Endothelial cell of umbilical vein (primary cell): ENCODE measurements at regions not wholly inside any gene's neighbourhood (a gene's known extent, or its start where the extent isn't known, plus 50 kb on each side); places are given as distances from the start of the nearest gene placed in this dataset.

ENCODE experiments used
- BruUV-seq: library from RNA; stranded (reverse); fragments of 400-500 nt; replicated peaks from 2 replicates; lab custom pipeline; 2021; lab: Mats Ljungman, UMichigan
- CTCF ChIA-PET: fragments of 300-600, 350-600 bp; sonication (Branson Sonifier 250); formaldehyde crosslinking; loops from one replicate; lab custom pipeline; 2021; ENCODE audit warnings: antibody characterized with exemption, inconsistent platforms; lab: Charles Lee
- POLR2A ChIA-PET: fragments of 300-600, 350-600 bp; sonication (Branson Sonifier 250); formaldehyde crosslinking; loops from one replicate; lab custom pipeline; 2021; ENCODE audit warnings: antibody characterized with exemption, inconsistent platforms; lab: Charles Lee
- DNase-seq: peaks from one replicate; pipeline ENCODE4 v3.0.0-alpha.2; 2011; ENCODE audit warnings: low read depth, low spot score
- FAIRE-seq: peaks from 2 replicates; lab custom pipeline; 2011; peaks lifted over from hg19 to GRCh38; lab: Jason Lieb, UNC
- H2AFZ ChIP-seq: 2 replicates; pipeline ENCODE4 v1.6.0; 2012; ENCODE audit warnings: low read depth, low read length, control low read depth, inconsistent platforms
- H3K27ac ChIP-seq: 2 replicates; pipeline ENCODE4 v1.5.1; 2011; ENCODE audit warnings: low read depth, mild to moderate bottlenecking, control low read depth, low read length, moderate library complexity; ENCODE audit not compliant: insufficient read depth
- H3K27me3 ChIP-seq, 2 experiments: 2 replicates each; pipeline versions ENCODE4 v1.6.0 to v1.6.1; 2011; ENCODE audit warnings: low read length in 2 of 2, mixed read lengths in 1 of 2; ENCODE audit not compliant: control insufficient read depth in 2 of 2, insufficient read depth in 2 of 2
- H3K36me3 ChIP-seq, 2 experiments: 2 replicates in 1 of 2; 3 replicates in 1 of 2; pipeline ENCODE4 v1.5.1; 2011; ENCODE audit warnings: low read length in 2 of 2, mild to moderate bottlenecking in 1 of 2, moderate library complexity in 1 of 2; ENCODE audit not compliant: control insufficient read depth in 2 of 2, insufficient read depth in 2 of 2; ENCODE audit errors: extremely low read depth in 1 of 2
- H3K4me1 ChIP-seq: 3 replicates; pipeline ENCODE4 v1.5.1; 2011; ENCODE audit warnings: mild to moderate bottlenecking, low read length; ENCODE audit not compliant: control insufficient read depth, insufficient read depth; ENCODE audit errors: extremely low read depth
- H3K4me2 ChIP-seq: 2 replicates; pipeline ENCODE4 v1.6.1; 2011; ENCODE audit warnings: low read length, control low read depth, mixed read lengths; ENCODE audit not compliant: insufficient read depth
- H3K4me3 ChIP-seq, 3 experiments: fragments of 200-600 bp in 1 of 3; sonication (generic), shearing (Covaris generic) in 1 of 3; replicated peaks in 1 of 3; 2 replicates each; pipeline ENCODE4 v1.5.1; 2011 to 2016; ENCODE audit warnings: control low read depth in 3 of 3, low read length in 3 of 3, mild to moderate bottlenecking in 2 of 3, inconsistent platforms in 1 of 3, low read depth in 1 of 3, moderate library complexity in 1 of 3; ENCODE audit not compliant: insufficient read depth in 1 of 3
- H3K79me2 ChIP-seq: 2 replicates; pipeline ENCODE4 v1.6.0; 2012; ENCODE audit warnings: low read length, inconsistent platforms; ENCODE audit not compliant: control insufficient read depth, insufficient read depth
- H3K9ac ChIP-seq: replicated peaks from 2 replicates; pipeline ENCODE3; 2011; ENCODE audit warnings: low read length, control low read depth; ENCODE audit not compliant: insufficient read depth; ENCODE audit errors: extremely low read depth
- H3K9me1 ChIP-seq: replicated peaks from 3 replicates; pipeline ENCODE4 v1.6.0; 2011; ENCODE audit warnings: mild to moderate bottlenecking, low read length; ENCODE audit not compliant: control insufficient read depth, insufficient read depth; ENCODE audit errors: extremely low read depth
- H3K9me3 ChIP-seq: replicated peaks from 2 replicates; pipeline ENCODE4 v1.5.1; 2012; ENCODE audit warnings: low read length, inconsistent platforms; ENCODE audit not compliant: control insufficient read depth, insufficient read depth
- H4K20me1 ChIP-seq: replicated peaks from 2 replicates; pipeline ENCODE3; 2011; ENCODE audit warnings: mild to moderate bottlenecking, low read length; ENCODE audit not compliant: control insufficient read depth, insufficient read depth; ENCODE audit errors: extremely low read depth
- CTCF ChIP-seq, 2 donors: IDR thresholded peaks; 1 replicate in 1 of 2; 2 replicates in 1 of 2; pipeline ENCODE4 v1.5.1; 2011; ENCODE audit warnings: low read length in 2 of 2, mild to moderate bottlenecking in 2 of 2, moderate library complexity in 2 of 2, control low read depth in 1 of 2, inconsistent platforms in 1 of 2, low read depth in 1 of 2; ENCODE audit not compliant: insufficient read depth in 1 of 2; ENCODE audit errors: extremely low read depth in 1 of 2
- EZH2 ChIP-seq: IDR thresholded peaks from 2 replicates; pipeline ENCODE4 v1.6.1; 2012; ENCODE audit warnings: borderline replicate concordance, low read depth, mild to moderate bottlenecking, moderate library complexity, low read length, inconsistent platforms; ENCODE audit not compliant: severe bottlenecking
- FOS ChIP-seq: IDR thresholded peaks from 2 replicates; pipeline ENCODE4 v1.6.1; 2011; ENCODE audit warnings: mild to moderate bottlenecking, low read length, moderate library complexity, borderline replicate concordance; ENCODE audit not compliant: insufficient read depth
- GATA2 ChIP-seq: IDR thresholded peaks from 2 replicates; pipeline ENCODE4 v1.7.0; 2011; ENCODE audit warnings: low read depth, mild to moderate bottlenecking, moderate library complexity, mixed read lengths, low read length; ENCODE audit not compliant: insufficient read length, insufficient read depth
- JUN ChIP-seq: IDR thresholded peaks from 2 replicates; pipeline ENCODE4 v1.6.1; 2011; ENCODE audit warnings: borderline replicate concordance, low read depth; ENCODE audit not compliant: insufficient read length, insufficient read depth
- MYC ChIP-seq: IDR thresholded peaks from one replicate; pipeline ENCODE4 v1.6.1; 2011; ENCODE audit warnings: mild to moderate bottlenecking, low read depth, low read length
- POLR2A ChIP-seq: IDR thresholded peaks from 2 replicates; pipeline ENCODE4 v1.6.1; 2012; ENCODE audit warnings: low read depth, mild to moderate bottlenecking, control low read depth, low read length
- POLR2AphosphoS5 ChIP-seq: IDR thresholded peaks from 2 replicates; pipeline ENCODE4 v1.6.1; 2012; ENCODE audit warnings: low read depth, mild to moderate bottlenecking, control low read depth, low read length, moderate library complexity; ENCODE audit not compliant: insufficient read depth
- dilution Hi-C: fragments of 300-500 bp; cut with MboI; formaldehyde crosslinking; loops from one replicate; pipeline ENCODE4 v1.15.0; 2019; ENCODE audit warnings: low sequenced_read_pairs; ENCODE audit not compliant: extremely low pct_ligation_motif_present
- intact Hi-C: fragments of 100-400 bp; cut with micrococcal nuclease; formaldehyde crosslinking; loops from one replicate; pipeline ENCODE4 v1.10.0; 2022
- TF ChIP-seq, protein P1 (sequence below): IDR thresholded peaks from 2 replicates; pipeline ENCODE4 v1.6.1; 2011; ENCODE audit not compliant: insufficient read depth, insufficient read length

- H3K4me3 ChIP-seq, result no peak overlapping the region
- intact Hi-C loops (no loop called here), dilution Hi-C loops (no loop called here)
- POLR2A ChIA-PET, result no interaction called here
- CTCF ChIA-PET, result no interaction called here
- no peak overlapping the region for H2AFZ ChIP-seq
- no peaks in the 10 kb centered on the region for H3K9me3 ChIP-seq
- H4K20me1 ChIP-seq, result no peaks in the 10 kb centered on the region
- no peak for TF ChIP-seq POLR2AphosphoS5
- TF ChIP-seq POLR2A, result no peak
- TF ChIP-seq JUN, result no peak
- no peak for TF ChIP-seq EZH2
- no peak for TF ChIP-seq GATA2
- TF ChIP-seq, protein P1, sequence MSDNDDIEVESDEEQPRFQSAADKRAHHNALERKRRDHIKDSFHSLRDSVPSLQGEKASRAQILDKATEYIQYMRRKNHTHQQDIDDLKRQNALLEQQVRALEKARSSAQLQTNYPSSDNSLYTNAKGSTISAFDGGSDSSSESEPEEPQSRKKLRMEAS, result no peak
- no peak for TF ChIP-seq CTCF (IDR thresholded peaks at IDR 0.05; ENCODE audit: extremely low read depth in 1 of 2, insufficient read depth in 1 of 2, low read depth in 1 of 2, low read length in 2 of 2)
- no peak for TF ChIP-seq MYC
- no peak for TF ChIP-seq FOS
- H3K79me2 ChIP-seq, result no peaks in the 10 kb centered on the region
- no peaks in the 10 kb centered on the region for H3K4me1 ChIP-seq
- H3K27me3 ChIP-seq, result no peaks in the 10 kb centered on the region
- H3K4me2 ChIP-seq, result no peak overlapping the region
- FAIRE-seq (no peak), DNase-seq (no peak)
- no peak overlapping the region for H3K27ac ChIP-seq
- no TSS peak for BruUV-seq
- no peaks in the 10 kb centered on the region for H3K9me1 ChIP-seq
- no peak overlapping the region for H3K9ac ChIP-seq
- no peaks in the 10 kb centered on the region for H3K36me3 ChIP-seq
These were observed 527.5 kb downstream of the INHBA start for GRCh38 chr7:41175435-41175834.
